ENCODE measurements at regions not wholly inside any gene's neighbourhood (a gene's known extent, or its start where the extent isn't known, plus 50 kb on each side); places are given as distances from the start of the nearest gene placed in this dataset.
A peak's percentile ranks its signal among the peaks of the same experiment; 100 is the strongest.
"Not testable (repeated sequence)": the region's sequence is repeated elsewhere in the genome, so short reads cannot be mapped to it uniquely, and the experiment has no call there.

DNA sequence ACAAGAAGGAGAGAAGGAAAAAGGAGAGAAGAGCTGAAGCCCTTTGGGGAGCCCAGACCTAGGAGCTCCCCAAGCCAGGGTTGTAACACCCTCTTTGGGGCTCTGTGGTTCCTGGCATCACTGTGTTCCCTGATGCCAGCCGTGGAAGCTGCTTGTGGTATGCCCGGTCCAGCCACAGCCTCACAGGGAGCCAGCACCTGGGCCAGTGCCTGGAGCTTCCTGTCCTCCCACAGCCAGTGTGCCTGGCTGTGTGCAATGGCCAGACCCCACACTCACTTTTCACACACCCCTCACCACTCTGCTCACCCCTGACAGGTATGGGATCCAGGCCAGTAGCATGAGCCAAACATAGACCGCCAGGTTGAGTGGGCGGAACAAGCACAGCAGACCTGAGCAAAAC lies 834.7 kb downstream of the FLRT2 start:
- no peak for DNase-seq (ENCODE audit: low read depth in 4 of 4, low spot score in 2 of 4)

DNA sequence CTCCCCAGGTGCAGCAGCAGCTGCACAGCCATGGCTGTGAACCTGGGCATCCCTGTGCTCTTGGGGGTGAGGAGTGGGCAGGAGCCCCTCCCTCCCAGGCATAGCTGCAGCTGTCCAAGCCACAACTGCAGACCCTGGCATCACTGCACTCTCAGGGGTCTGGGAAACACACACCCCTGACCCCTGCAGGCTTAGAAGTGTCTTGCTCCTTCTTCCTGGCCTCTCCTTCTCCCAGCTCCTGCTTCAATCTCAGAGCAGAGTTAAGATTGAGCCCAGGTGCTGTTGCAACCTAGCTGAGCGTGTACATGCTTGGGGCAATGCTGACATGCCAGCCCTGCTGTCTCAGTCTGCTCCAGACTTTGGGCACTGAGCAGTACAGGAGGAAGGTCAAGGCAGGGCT lies 833.6 kb downstream of the FLRT2 start:
- no peak for DNase-seq (ENCODE audit: low read depth in 4 of 4, low spot score in 2 of 4)

GRCh38 chr14:86363047-86363446 lies 833.1 kb downstream of the FLRT2 start:
- DNase-seq (ENCODE audit: low read depth in 4 of 4, low spot score in 2 of 4) = no peak

DNA sequence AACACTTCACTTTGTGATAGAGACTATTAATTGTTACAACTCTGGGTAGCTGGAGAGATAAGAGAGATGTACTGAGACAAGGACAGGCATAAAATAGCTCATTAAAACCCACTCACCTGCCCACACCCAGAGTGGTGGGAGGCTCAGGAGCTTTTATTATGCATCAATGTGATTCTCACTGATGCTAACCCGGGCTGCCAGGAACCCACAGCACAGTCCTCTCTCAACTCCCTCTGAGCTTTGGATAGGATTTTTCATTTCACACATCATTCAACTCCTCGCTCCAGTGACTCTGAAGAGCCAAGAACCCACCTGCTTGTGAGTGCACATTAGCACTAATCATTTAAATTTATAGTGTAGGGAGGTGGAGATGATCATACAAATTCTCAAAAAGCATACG lies 827.9 kb downstream of the FLRT2 start:
- peak in 1 of 4 donors; percentile 17 for DNase-seq (ENCODE audit: low read depth in 4 of 4, low spot score in 2 of 4)

DNA sequence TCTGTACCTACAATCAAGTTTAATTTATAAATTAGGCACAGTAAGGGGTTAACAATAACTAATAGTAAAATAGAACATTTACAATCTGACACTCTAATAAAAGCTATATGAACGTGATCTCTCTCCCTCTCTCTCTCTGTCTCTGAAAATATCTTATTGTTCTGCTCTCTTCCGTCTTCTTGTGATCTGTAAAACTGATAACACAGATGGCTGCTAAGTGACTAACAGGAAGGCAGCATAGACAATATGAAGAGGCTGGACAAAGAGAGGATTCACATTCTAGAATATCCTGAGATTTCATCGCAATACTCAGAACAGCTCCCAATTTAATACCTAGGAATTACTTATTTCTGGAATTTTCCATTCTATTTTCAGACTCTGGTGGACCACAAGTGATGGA lies 827.2 kb downstream of the FLRT2 start:
- DNase-seq (ENCODE audit: low read depth in 4 of 4, low spot score in 2 of 4) = no peak

GRCh38 chr14:86346818-86347384 lies 817.0 kb downstream of the FLRT2 start:
- DNase-seq (ENCODE audit: low read depth in 4 of 4, low spot score in 2 of 4) = no peak

DNA sequence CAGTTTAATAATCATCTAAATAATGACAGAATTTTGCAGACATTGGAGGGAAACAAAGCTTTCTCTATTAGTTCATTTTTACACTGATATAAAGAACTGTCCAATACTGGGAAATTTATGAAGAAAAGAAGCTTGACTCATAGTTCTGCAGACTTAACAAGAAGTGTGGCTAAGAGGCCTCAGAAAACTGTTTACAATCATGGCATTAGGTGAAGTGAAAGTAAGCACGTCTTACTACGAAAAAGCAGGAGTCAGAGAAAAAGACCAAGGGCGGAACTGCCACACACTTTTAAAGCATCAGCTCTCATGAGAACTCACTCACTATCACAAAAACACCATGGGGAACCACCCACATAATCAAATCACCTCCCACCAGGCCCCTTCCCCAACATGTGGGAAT lies 804.4 kb downstream of the FLRT2 start:
- no peak for DNase-seq (ENCODE audit: low read depth in 4 of 4, low spot score in 2 of 4)

- DNase-seq (ENCODE audit: low read depth in 4 of 4, low spot score in 2 of 4) = no peak
These were observed 803.5 kb downstream of the FLRT2 start for GRCh38 chr14:86333493-86333892.

- DNase-seq (ENCODE audit: low read depth in 4 of 4, low spot score in 2 of 4) = no peak
These were observed 801.4 kb downstream of the FLRT2 start for GRCh38 chr14:86331341-86331740.

DNA sequence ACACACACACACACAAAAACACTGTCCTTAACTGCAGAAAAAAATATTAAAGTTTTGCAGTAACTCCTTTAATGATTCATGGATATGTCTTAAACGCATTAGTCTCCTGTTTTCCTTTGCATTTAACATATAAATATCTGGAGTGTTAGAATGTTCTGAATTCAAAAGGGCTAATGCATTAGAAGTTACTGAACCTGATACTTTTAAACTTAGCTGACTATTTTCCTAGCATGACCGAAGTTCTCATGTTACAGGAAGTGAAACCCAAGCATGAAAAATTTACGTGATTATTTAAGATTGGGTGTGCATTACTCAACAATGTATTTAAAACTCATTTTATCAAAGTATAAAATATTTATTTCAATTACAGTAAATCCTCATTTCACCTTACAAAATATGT lies 791.2 kb downstream of the FLRT2 start:
- peak in 2 of 4 donors; percentile 19 to 21 for DNase-seq (ENCODE audit: low read depth in 4 of 4, low spot score in 2 of 4)

GRCh38 chr14:86312154-86312665 lies 782.3 kb downstream of the FLRT2 start:
- not testable (repeated sequence) for DNase-seq (ENCODE audit: low read depth in 4 of 4, low spot score in 2 of 4)

GRCh38 chr14:86311151-86311550 lies 781.2 kb downstream of the FLRT2 start:
- DNase-seq (ENCODE audit: low read depth in 4 of 4, low spot score in 2 of 4) = no peak

DNA sequence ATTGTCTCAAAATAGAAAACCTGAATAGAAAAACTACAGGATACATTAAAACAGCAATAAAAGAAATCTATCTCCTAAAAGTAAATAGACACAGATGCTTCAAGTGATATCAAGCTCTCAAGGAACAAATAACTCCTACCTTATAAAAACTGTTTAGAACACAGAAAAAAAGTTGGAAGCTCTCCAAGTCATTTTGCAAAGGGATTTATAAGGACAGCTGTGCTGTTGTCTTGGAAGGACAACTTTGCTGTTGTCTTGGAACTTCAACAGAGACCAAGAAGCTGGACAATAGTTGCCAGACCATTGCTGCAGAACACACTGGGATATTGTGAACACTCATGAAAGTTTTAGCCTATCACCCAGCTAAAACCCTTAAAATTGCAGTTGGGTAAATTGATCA lies 780.7 kb downstream of the FLRT2 start:
- no peak for DNase-seq (ENCODE audit: low read depth in 4 of 4, low spot score in 2 of 4)

- DNase-seq (ENCODE audit: low read depth in 4 of 4, low spot score in 2 of 4) = no peak
These were observed 780.2 kb downstream of the FLRT2 start for GRCh38 chr14:86310148-86310547.

- DNase-seq (ENCODE audit: low read depth in 4 of 4, low spot score in 2 of 4) = no peak
These were observed 775.1 kb downstream of the FLRT2 start for GRCh38 chr14:86305058-86305457.

DNA sequence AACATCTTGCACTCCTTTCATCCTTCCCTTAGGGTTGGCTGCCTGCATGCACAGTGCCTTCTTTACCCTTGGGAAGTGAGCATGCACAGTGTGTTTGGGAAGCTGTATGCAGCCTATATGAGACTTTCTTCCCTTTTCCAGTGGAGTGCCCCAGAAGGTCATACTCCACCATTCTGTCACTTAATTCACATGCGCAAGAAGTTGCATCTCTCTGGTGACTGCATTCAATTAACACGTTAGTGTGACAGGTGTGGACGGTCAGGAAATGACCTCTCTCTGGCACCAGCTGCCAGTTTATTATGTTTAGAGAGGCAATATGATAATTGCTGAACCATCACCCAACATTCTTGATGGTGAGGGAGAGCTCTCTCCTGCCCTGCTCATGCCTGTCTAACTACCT lies 770.0 kb downstream of the FLRT2 start:
- DNase-seq (ENCODE audit: low read depth in 4 of 4, low spot score in 2 of 4) = no peak

- no peak for DNase-seq (ENCODE audit: low read depth in 4 of 4, low spot score in 2 of 4)
These were observed 766.2 kb downstream of the FLRT2 start for GRCh38 chr14:86296173-86296572.

GRCh38 chr14:86288336-86288735 lies 758.4 kb downstream of the FLRT2 start:
- no peak for DNase-seq (ENCODE audit: low read depth in 4 of 4, low spot score in 2 of 4)

DNA sequence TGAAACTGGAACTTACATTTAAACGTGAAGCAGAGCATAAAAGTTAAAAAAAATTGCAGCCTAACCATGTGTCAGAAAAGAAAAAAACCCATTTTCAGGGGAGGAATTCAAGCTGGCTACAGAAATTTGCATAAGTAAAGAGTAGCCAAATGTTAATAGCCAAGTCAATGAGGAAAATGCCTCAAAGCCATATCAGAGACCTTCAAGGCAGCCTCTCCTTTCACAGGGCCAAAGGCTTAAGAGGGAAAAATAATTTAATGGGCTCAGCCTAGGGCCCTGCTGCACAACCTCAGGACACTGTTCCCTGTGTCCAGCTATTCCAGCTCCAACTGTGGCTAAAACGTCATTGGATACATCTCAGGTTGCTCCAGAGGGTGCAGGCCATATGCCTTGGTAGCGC lies 749.5 kb downstream of the FLRT2 start:
- no peak for DNase-seq (ENCODE audit: low read depth in 4 of 4, low spot score in 2 of 4)

GRCh38 chr14:86257973-86258372 lies 728.0 kb downstream of the FLRT2 start:
- DNase-seq (ENCODE audit: low read depth in 4 of 4, low spot score in 2 of 4) = no peak

DNA sequence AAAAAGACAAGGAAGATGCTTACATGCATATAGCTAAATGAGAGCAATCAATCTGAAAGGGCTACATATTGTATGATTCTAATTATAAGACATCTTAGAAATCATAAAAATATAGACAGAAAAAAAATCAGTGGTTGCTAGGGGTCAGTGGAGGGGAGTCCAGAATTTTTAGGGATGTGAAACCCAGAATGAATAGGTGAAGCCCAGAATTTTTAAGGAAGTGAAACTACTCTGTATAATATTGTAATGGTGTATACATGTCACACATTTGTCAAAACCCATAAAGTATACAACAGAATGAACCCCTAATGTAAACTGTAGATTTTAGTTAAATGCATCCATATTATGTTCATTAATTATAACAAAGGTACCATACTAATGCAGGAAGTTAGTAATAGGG lies 713.2 kb downstream of the FLRT2 start:
- no peak for DNase-seq (ENCODE audit: low read depth in 4 of 4, low spot score in 2 of 4)

GRCh38 chr14:86237733-86238132 lies 707.8 kb downstream of the FLRT2 start:
- no peak for DNase-seq (ENCODE audit: low read depth in 4 of 4, low spot score in 2 of 4)

DNA sequence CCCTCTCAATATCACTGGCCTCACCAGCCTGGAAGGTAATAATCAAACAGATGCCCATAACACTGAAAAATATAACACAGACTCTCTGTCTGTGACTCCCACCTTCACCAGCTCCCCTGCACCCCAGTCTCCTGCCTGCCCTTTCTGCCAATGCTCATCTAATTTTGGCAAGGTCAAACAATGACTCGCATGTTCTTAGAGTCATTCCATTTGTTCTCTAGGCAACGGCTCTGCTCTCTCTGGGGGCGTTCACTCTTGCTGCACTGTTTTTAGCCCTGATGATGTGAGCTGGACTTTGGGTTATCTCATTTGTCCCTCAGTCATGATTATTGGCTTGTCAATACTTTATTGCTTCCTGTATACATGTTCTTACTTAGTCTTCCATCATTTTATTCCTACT lies 691.8 kb downstream of the FLRT2 start:
- no peak for DNase-seq (ENCODE audit: low read depth in 4 of 4, low spot score in 2 of 4)

Measured in left renal cortex interstitium (tissue), 4 donors.